ENCODE measurements at regions not wholly inside any gene's neighbourhood (a gene's known extent, or its start where the extent isn't known, plus 50 kb on each side); places are given as distances from the start of the nearest gene placed in this dataset.

DNA sequence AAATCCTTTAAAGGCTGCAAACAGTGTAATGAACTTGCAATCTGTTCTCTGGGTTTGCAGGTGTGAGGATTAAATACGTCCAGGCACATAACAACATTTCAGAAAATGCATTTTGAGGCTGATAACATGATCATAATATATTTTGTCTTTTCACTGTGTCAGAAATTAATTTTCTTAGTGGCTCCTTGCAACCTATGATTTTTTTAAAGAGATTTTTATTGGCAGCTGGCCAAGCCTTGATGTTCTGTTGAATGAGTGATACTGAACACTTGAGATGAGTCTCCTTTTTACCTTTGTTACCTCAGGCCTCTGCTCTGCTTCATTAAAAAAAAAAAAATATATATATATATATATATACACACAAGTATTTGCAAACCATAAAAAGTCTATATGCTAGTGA is 68.2 kb upstream of the TENM3 start:
- intact Hi-C loops (cut with DNase I), result no loop called here
- H3K36me3 ChIP-seq, result no peaks in the 10 kb centered on the region
- ATAC-seq, result no peak
- no peak overlapping the region for H3K4me3 ChIP-seq
- no peak for DNase-seq
- TF ChIP-seq CTCF (IDR thresholded peaks at IDR 0.05), result no peak
- no peak overlapping the region for H3K27ac ChIP-seq
- no peaks in the 10 kb centered on the region for H3K27me3 ChIP-seq
- H3K4me1 ChIP-seq, result no peaks in the 10 kb centered on the region
- no peaks in the 10 kb centered on the region for H3K9me3 ChIP-seq

GRCh38 chr4:182175788-182176519 is 67.2 kb upstream of the TENM3 start:
- H3K4me3 ChIP-seq, result no peak overlapping the region
- H3K27ac ChIP-seq, result no peak overlapping the region
- no peak for DNase-seq
- intact Hi-C loops (cut with DNase I), result no loop called here
- no peaks in the 10 kb centered on the region for H3K36me3 ChIP-seq
- no peaks in the 10 kb centered on the region for H3K27me3 ChIP-seq
- no peaks in the 10 kb centered on the region for H3K4me1 ChIP-seq
- ATAC-seq, result no peak
- TF ChIP-seq CTCF (IDR thresholded peaks at IDR 0.05), result no peak
- H3K9me3 ChIP-seq, result no peaks in the 10 kb centered on the region

GRCh38 chr4:182177166-182177565 is 66.0 kb upstream of the TENM3 start:
- Histone ChIP-seq H3K27me3 (no peaks in the 10 kb centered on the region), H3K4me1 (no peaks in the 10 kb centered on the region), H3K4me3 (no peak overlapping the region), H3K27ac (no peak overlapping the region), H3K36me3 (no peaks in the 10 kb centered on the region), H3K9me3 (no peaks in the 10 kb centered on the region)
- ATAC-seq, result no peak
- no peak for TF ChIP-seq CTCF (IDR thresholded peaks at IDR 0.05)
- intact Hi-C loops (cut with DNase I), result no loop called here
- DNase-seq, result no peak

DNA sequence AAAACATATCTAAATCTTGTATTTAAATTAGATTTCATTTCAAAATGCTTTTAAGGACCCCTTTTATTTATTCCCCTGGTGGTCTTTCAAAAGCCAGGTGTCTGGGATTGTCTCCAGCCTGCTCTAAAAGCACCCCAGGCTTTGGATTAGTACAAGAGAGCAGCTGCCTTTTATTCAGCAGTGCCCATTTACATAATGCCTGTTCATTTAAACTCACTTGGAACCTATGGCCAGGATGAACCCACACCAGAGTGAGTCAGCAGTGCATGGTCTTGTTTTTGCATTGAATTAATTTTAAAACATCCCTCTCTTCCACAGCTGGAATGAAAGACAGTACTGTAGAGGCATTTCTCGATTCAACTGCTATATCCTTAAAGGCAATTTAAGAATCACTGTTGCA is 64.1 kb upstream of the TENM3 start:
- DNase-seq, result no peak
- intact Hi-C loops (cut with DNase I), result no loop called here

DNA sequence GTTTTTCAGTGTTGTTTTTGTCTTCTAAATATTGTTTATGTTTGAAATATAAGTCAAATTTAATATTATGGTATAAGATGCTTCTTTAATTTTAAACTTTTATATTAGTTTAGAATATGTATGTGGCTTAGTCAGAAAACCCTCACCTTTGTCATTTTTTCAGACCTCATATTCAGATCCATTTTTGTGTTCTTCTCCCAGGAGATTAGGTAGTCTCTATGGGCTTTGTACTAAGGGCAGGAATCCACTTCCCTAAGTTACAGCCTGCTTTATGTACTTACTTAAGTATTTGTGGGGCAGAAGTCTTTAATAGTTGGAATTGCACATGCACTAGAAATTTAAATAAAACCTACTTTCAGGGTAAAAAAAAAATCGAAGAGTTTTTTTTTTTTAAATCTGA is 63.5 kb upstream of the TENM3 start:
- H3K27me3 ChIP-seq, result no peaks in the 10 kb centered on the region
- ATAC-seq (no peak), DNase-seq (no peak)
- H3K36me3 ChIP-seq, result no peaks in the 10 kb centered on the region
- no peak overlapping the region for H3K27ac ChIP-seq
- H3K4me3 ChIP-seq, result no peak overlapping the region
- intact Hi-C loops (cut with DNase I), result no loop called here
- H3K4me1 ChIP-seq, result no peaks in the 10 kb centered on the region
- no peaks in the 10 kb centered on the region for H3K9me3 ChIP-seq
- no peak for TF ChIP-seq CTCF (IDR thresholded peaks at IDR 0.05)

More for the DNA sequence above, 64.1 kb upstream of the TENM3 start:
- H3K9me3 ChIP-seq, result no peaks in the 10 kb centered on the region
- no peaks in the 10 kb centered on the region for H3K36me3 ChIP-seq
- no peak overlapping the region for H3K27ac ChIP-seq
- no peak overlapping the region for H3K4me3 ChIP-seq
- ATAC-seq, result no peak
- no peak for TF ChIP-seq CTCF (IDR thresholded peaks at IDR 0.05)
- no peaks in the 10 kb centered on the region for H3K4me1 ChIP-seq
- no peaks in the 10 kb centered on the region for H3K27me3 ChIP-seq
